Central memory CD4-positive, alpha-beta T cell (primary cell): ENCODE measurements at regions not wholly inside any gene's neighbourhood (a gene's known extent, or its start where the extent isn't known, plus 50 kb on each side); places are given as distances from the start of the nearest gene placed in this dataset.
"Not testable (repeated sequence)": the region's sequence is repeated elsewhere in the genome, so short reads cannot be mapped to it uniquely, and the experiment has no call there.

Experiments used
- DNase-seq: peaks from one replicate; pipeline ENCODE4 v3.0.0; 2022

- DNase-seq: no peak
Observed at GRCh38 chr13:91228940-91229339, 118.5 kb upstream of the MIR17HG start.

GRCh38 chr13:91232716-91233115 lies 114.8 kb upstream of the MIR17HG start:
- no peak for DNase-seq

GRCh38 chr13:91233291-91233690 lies 114.2 kb upstream of the MIR17HG start:
- DNase-seq: no peak

DNA sequence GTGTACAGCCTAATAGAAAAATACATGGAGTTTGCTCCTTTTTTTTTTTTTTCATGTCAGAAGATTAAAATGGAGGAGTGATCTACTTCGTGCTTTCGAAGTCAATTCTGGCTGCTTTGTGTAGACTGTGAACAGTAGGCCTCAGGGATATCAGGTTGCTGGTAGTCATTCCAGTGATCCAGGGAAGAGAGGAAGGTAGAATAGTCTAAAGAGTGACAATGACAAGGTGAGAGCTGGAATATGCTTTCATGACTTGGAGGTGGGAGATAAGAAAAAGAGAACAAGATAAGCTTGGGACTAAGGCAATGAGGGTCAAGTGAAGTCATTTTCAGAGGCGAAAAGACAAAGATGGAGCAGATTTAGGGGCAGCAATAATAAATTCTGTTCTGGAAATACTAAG lies 111.3 kb upstream of the MIR17HG start:
- no peak for DNase-seq

DNA sequence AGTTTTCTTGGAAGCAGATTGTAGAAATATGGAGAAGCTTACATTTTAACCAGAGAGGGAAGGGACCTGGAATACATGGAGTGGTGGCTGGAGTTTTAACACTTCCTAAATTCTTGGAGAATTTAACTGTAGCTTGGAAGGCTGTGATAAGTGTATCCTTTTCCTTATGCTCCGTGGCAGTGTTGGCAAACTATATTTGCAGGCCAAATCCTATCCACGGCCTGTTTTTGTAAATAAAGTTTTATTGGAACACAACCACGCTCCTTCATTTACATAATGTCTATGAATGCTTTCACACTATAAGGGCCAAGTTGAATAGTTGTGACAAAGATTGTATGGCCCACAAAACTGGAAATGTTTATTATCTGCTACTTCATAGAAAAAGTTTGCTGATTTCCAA lies 110.6 kb upstream of the MIR17HG start:
- no peak for DNase-seq

GRCh38 chr13:91238036-91238435 lies 109.5 kb upstream of the MIR17HG start:
- no peak for DNase-seq

- DNase-seq: no peak
Observed at GRCh38 chr13:91240341-91240740, 107.1 kb upstream of the MIR17HG start.

DNA sequence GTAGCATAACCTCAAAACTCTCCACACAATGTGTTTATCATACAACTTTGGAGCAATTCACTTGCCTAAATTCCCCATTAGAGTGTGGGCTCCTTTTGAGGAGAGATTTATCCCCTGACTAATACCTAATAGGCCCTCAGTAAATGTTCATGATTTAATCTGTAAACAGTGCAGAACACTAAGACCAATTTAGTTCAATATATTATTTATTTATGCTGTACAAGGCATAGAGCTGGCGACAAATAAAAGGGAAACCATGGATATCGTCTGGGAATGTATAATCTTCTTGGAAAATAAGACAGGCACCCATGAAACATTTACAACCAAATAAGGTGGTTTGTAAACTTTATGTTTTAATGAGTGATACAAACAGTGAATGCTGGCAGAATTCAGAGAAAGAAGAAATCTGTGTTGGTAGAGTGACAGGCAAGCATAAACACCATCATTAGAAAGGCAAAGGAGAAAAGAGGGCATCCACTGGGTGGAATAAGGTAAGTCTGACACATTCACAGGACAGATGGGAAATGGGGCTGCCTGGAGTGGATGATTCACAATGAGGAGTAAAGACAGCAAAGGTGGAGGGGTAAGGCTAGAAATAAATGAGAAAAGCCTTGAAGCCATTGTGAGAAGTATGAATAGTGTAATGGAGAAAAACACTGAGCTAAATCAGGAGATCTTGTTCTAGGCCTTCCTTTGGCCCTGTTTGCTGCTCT lies 106.1 kb upstream of the MIR17HG start:
- no peak for DNase-seq

DNA sequence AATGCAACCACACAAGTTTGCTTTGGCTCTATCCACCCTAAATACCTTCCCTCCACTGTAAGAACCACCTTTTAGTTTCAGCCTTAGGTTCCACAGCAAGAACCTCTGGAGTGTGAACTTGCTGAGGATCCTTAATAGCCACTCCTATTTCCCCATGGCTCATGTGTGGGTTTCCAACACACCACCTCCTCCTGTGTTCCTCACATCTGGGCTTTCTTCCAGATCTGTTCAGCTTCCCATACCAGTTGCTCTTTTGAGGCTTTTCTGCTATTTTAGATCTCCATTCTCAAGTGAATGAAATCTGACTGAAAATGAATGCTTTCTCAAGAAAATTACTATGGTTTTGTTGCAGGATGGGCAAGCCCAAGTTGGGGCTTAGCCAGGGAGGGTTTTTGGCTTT lies 104.8 kb upstream of the MIR17HG start:
- DNase-seq: no peak

DNA sequence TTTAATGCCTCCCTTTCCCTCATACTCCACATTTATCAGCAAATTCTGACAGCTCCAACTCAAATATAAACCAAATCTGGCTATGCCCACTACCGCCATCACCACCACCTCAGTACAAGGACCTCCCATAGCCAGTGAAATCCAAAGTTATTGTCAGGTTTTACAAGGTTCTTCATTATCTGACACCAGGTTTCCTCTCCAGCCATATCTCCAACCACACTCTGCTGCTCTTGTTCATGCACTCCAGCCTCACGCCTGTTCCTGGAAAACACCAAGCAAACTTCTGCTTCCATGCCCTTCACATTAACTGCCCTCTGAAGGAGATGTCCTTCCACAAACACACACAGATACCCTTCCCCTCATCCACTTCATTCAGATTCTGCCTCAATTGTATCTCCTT lies 102.2 kb upstream of the MIR17HG start:
- DNase-seq: no peak

GRCh38 chr13:91247768-91248167 lies 99.7 kb upstream of the MIR17HG start:
- DNase-seq: no peak

DNA sequence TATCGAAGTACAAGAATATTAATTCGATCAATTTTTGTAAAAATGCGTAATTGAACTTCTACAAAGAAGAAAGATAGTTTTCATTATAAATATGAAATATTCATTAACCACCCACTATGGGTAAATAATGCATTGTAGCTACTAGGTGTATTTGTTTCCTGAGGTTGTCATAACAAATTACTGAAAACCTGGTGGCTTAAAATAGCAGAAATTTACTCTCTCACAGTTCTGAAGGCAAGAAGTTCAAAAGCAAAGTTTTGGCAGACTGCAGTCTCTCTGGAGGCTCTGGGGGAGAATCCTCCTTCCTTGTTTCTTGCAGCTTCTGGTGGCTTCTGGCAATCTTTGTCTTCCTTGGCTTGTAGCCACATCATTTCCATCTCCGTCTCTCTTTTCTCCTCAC lies 99.2 kb upstream of the MIR17HG start:
- no peak for DNase-seq

DNA sequence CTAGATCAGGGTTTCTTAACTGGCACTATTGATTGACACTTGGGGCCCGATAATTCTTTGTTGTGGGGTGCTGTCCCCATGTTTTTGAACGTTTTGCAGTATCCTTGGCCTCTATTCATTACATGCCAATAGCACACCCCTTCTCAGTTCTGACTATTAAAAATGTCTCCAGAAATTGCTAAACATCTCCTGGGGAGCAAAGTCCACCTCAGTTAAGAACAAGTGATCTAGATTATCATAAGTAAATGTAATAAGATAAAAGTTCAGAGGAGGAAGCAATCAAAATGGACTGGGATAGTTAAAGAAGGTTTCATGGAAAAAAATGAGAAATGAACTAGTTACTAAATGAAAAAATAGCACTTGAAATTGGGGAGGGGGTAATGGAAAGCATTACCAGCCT lies 98.1 kb upstream of the MIR17HG start:
- no peak for DNase-seq

DNA sequence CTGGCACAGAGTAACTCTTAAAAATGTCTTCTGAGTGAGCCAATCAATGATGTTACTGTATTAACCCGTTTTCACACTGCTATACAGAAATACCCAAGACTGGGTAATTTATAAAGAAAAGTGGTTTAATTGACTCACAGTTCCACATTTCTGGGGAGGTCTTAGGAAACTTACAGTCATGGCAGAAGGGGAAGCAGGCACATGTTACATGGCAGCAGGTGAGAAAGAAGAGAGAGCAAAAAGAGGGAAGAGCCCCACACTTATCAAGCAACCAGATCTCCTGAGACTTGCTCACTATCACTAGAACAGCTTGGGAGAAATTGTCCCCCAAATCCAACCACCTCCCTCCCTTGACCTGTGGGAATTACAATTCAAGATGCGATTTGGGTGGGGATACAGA lies 97.6 kb upstream of the MIR17HG start:
- no peak for DNase-seq

DNA sequence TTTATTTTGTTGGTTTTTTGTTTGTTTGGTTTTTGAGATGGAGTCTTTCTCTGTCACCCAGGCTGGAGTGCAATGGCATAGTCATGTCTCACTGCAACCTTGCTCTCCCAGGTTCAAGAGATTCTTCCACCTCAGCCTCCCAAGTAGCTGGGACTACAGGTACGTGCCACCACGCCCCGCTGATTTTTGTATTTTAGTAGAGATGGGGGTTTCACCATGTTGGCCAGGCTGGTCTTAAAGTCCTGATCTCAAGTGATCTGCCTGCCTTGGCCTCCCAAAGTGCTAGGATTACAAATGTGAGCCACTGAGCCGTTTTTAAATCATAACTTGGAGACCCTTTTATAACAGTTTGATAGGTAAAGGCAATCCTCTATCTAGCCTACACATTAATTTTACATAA lies 95.9 kb upstream of the MIR17HG start:
- DNase-seq: not testable (repeated sequence)

GRCh38 chr13:91264484-91264883 lies 83.0 kb upstream of the MIR17HG start:
- DNase-seq: no peak

DNA sequence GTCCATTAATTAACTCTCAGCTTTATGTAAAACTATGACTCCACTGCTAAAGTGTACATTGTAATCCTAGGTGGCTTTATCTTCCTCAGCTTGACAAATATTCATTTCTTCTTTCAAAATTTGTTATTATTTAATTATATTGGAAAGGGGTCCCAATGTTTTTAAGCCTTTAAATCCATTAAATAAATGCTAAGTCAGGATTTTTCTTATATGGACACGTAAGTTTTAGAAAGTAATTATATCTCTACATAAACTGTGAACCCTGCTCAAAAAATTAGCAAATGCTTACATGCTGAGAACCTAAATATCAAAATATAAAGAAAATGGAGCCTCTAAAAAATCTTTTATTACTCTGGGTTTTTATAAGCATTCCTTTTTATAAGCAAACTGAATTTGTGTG lies 78.2 kb upstream of the MIR17HG start:
- DNase-seq: no peak

DNA sequence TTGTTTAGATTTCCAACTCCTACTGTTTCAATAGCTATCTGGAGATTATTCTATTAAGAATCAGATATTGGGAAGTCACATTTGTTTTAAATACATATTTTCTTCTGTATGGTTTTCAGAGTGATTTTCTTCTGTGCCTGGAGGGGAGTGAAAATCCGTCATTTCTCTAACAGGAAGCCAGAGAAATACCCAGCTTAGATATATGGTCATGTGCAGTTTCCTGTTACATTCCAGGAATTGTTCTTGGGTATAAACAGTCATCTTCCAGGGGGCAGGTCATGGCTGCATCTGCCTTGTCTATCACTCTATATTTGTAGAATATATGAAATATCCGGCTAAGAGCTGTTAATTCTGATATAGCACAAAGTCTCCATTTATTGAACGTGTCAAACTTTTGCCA lies 77.5 kb upstream of the MIR17HG start:
- no peak for DNase-seq

GRCh38 chr13:91272235-91272777 lies 75.2 kb upstream of the MIR17HG start:
- DNase-seq: no peak

DNA sequence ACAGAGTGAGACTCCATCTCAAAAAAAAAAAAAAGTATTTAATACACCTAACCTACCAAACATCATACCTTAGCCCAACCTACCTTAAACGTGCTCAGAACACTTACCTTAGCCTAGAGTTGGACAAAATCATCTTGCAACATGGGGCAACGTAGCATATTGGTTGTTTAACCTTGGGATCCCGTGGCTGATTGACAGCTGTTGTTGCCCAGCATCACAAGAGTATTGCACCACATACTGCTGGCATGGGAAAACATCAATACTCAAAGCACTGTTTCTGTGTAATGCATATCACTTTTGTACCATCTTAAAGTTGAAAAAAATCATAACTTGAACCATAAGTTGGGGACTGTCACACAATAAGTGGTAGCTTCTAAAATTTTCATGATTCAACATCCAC lies 73.8 kb upstream of the MIR17HG start:
- DNase-seq: no peak

DNA sequence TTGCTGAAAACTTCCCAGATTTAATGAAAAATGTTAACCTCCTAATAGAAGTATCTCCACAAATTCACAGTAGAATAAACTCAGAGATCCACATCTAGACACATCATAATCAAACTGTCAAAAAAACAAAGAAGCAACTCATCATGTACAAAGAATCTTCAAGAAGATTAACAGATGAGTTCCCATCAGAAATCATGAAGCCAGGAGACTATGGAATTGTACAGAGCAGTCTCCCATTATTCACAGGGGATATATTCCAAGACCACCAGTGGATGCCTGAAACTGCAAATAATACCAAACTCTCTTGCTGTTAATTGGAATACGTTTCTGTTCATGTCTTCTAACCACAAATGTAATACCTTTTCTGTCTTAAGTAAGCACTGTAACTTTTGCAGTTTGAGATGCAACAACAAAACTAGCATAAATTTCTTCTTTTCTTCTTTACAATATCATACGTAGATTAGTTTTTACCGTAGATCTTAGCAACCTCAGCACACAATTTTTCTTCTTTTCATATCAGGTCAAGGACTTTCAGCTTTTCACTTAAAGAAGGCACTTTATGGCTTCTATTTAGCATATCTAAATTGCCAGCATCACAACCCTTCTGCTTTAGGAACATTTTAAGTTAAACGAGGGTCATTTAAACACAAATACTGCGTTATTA lies 70.3 kb upstream of the MIR17HG start:
- no peak for DNase-seq

- no peak for DNase-seq
Observed at GRCh38 chr13:91278291-91278690, 69.2 kb upstream of the MIR17HG start.

DNA sequence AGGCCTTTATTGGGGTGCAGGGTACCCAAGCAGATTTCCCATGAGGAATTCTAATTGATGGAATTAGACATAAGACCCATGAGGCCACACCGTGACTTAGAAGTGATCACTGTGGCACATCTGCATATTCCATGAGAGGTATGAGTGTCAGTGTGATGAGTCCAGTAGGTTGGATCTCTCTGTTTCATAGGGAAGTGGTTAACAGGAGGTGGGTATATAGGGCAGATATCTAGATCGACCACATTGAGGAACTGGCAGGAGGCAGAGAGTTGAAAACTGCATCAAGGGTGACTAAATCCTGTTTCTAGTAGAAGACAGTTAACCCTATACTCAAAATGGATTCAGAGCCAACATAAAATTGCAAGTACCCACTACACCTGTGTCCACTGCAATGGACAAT lies 68.6 kb upstream of the MIR17HG start:
- DNase-seq: no peak

GRCh38 chr13:91280801-91281200 lies 66.7 kb upstream of the MIR17HG start:
- no peak for DNase-seq

- no peak for DNase-seq
Observed at GRCh38 chr13:91284335-91284734, 63.2 kb upstream of the MIR17HG start.
